Immature natural killer cell (primary cell): ENCODE measurements at regions not wholly inside any gene's neighbourhood (a gene's known extent, or its start where the extent isn't known, plus 50 kb on each side); places are given as distances from the start of the nearest gene placed in this dataset.

ENCODE experiments used
- DNase-seq, 3 donors: peaks; one replicate each; pipeline ENCODE4 v3.0.0; 2022; ENCODE audit warnings: mixed read lengths in 1 of 3
- H3K27ac Mint-ChIP-seq, 6 donors: one replicate each; pipeline ENCODE4 v1.8.0; 2020; ENCODE audit warnings: mixed read lengths in 6 of 6, mild to moderate bottlenecking in 5 of 6, inconsistent platforms in 4 of 6, moderate library complexity in 3 of 6
- H3K27me3 Mint-ChIP-seq, 3 donors: one replicate each; pipeline ENCODE4 v1.8.0; 2020 to 2021; ENCODE audit warnings: low read depth in 3 of 3, mild to moderate bottlenecking in 3 of 3, mixed read lengths in 3 of 3, moderate library complexity in 3 of 3, inconsistent platforms in 1 of 3
- H3K36me3 Mint-ChIP-seq, 3 donors: one replicate each; pipeline ENCODE4 v1.8.0; 2020; ENCODE audit warnings: mixed read lengths in 3 of 3, inconsistent platforms in 2 of 3, mild to moderate bottlenecking in 2 of 3
- H3K4me1 Mint-ChIP-seq, 2 donors: one replicate each; pipeline ENCODE4 v1.8.0; 2020; ENCODE audit warnings: inconsistent platforms in 2 of 2, mild to moderate bottlenecking in 2 of 2, mixed read lengths in 2 of 2, moderate library complexity in 1 of 2
- H3K4me3 Mint-ChIP-seq, 5 donors: one replicate each; pipeline ENCODE4 v1.8.0; 2020; ENCODE audit warnings: mild to moderate bottlenecking in 5 of 5, mixed read lengths in 5 of 5, inconsistent platforms in 3 of 5, moderate library complexity in 3 of 5
- H3K9me3 Mint-ChIP-seq, 6 donors: one replicate each; pipeline ENCODE4 v1.8.0; 2020; ENCODE audit warnings: mild to moderate bottlenecking in 6 of 6, mixed read lengths in 6 of 6, inconsistent platforms in 4 of 6, moderate library complexity in 3 of 6

DNA sequence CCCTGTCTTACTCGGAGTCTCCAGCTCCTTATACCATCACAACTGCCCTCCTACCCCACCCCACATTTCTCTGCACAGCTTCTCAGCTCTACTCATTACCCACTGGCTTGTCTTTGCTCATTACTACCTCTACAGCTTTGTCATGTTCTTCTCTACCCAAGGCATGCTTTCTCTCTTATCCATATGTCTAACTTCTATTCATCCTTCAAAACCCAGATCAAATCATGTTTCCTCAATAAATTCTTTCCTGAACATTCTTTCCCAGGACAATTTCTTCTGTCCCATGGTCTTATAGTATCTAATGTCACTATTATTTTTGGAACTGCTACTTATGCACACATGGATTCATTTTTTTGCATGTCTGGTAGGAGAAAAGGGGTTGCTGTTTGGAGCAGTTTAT lies 231.4 kb downstream of the PTEN start:
- peaks cover 5 to 10% (median 7%) of the 10 kb centered on the region in 3 donors for H3K27me3 Mint-ChIP-seq
- no peak for DNase-seq
- peak overlapping the region in 4 of 6 donors; percentile 10 to 74 (median 34) for H3K27ac Mint-ChIP-seq
- H3K9me3 Mint-ChIP-seq = no peaks in the 10 kb centered on the region
- peaks cover 0 to 5% (median 0%) of the 10 kb centered on the region in 3 donors for H3K36me3 Mint-ChIP-seq
- peak overlapping the region in 1 of 5 donors; percentile 1 for H3K4me3 Mint-ChIP-seq
- H3K4me1 Mint-ChIP-seq = peaks cover 49 to 50% of the 10 kb centered on the region in 2 donors

DNA sequence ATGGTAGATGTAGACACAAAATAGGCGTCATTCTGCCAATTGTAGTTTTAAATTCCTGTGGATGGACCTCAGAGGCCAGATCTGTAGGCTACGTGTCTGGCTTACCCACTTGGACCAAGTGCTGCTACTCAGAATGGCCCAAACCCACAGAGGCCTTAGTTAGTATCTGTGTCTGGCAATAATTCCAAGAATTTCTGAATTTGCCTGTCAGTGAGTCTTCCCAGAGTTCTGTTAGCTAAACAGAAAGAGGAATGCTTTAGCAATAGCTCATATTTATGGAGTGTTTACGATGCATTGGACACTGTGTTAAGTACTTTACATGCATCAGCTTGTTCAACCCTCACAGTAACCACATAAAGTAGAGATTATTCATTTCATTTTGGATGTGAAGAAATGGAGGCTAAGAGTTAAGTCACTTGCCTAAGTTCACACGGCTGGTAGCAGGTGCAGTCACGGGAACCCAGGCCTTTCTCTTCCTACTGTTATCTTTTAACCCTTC lies 231.8 kb downstream of the PTEN start:
- H3K4me1 Mint-ChIP-seq = peaks cover 44 to 45% of the 10 kb centered on the region in 2 donors
- H3K36me3 Mint-ChIP-seq = peaks cover 0 to under 1% (median 0%) of the 10 kb centered on the region in 3 donors
- H3K9me3 Mint-ChIP-seq = no peaks in the 10 kb centered on the region
- peaks cover 5 to 10% (median 7%) of the 10 kb centered on the region in 3 donors for H3K27me3 Mint-ChIP-seq
- peak overlapping the region in 2 of 6 donors; percentile 26 to 74 for H3K27ac Mint-ChIP-seq
- H3K4me3 Mint-ChIP-seq = no peak overlapping the region
- no peak for DNase-seq

DNA sequence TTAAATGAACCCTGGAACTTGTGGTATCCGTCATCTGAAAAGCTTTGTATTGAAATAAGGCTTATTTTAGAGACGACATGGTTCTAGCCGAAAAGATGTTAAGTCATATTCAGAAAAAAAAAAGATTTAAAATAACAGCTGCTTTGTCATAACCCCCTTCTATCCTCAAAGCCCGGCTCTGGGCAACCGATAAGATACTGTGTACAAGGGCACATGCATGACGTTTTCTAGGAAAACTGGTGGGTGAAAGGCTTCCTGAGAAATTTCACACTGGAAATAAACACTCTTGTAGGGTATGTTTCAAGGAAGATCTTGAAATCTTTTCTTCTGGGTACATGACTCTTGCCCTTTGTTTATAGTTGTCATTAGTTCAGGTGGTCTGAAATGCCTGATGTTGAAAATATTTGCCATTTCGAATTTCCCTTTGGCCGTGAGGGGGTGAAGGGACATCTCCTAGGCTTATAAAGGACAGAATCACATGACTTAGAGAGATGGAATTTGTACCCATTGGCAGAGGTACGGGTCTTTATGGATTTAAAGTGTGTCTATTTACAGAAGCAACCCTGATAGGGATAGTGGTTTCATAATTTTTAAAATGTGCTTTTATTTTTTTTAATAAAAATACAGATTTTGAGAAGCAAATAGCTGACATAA lies 232.5 kb downstream of the PTEN start:
- Mint-ChIP-seq H3K36me3 (no peaks in the 10 kb centered on the region), H3K27ac (no peak overlapping the region), H3K4me3 (no peak overlapping the region), H3K4me1 (peaks cover 38 to 39% of the 10 kb centered on the region in 2 donors), H3K9me3 (no peaks in the 10 kb centered on the region), H3K27me3 (peaks cover 5 to 10% (median 7%) of the 10 kb centered on the region in 3 donors)
- DNase-seq = no peak

DNA sequence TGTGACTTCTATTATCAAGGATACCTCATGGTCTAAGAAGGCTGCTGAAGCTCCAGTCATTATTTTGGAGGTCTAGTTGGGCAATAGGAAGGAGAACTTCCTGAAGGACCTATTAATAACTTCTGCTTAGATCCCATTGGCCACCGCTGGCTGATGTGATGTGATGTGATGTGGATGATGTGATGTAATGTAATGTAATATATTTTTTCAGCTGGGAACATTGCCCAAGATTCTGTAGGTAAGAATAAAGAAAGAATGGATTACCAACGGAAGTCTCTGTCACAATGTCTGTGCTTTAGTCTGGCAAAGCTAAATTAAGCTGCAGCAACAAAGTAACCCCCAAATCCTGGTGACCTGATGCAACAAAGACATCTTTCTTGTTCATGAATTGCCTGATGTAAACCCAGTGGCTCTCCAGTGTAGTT lies 233.7 kb downstream of the PTEN start:
- DNase-seq = no peak
- Mint-ChIP-seq H3K4me1 (peaks cover 26 to 27% of the 10 kb centered on the region in 2 donors), H3K4me3 (no peak overlapping the region), H3K36me3 (no peaks in the 10 kb centered on the region), H3K9me3 (no peaks in the 10 kb centered on the region), H3K27ac (no peak overlapping the region), H3K27me3 (peaks cover 0 to 9% (median 5%) of the 10 kb centered on the region in 3 donors)

DNA sequence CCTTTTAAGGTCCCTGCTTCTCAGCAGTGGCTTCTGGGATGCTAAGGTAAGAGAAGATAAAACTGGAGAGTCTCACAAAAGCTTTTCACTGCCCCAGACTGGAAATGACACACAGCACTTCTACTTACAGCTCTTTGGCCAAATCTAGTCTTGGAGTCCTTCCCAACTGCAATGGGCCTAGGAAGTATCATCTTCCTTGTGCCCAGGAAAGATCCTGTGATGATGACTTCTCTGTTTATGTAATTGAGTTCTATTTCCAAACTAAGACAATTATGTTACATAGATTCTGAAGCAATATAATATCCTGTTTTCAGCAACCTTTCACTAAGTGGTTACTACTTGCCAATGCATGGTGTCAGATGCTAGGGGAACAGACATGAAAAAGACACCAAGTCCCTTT lies 234.1 kb downstream of the PTEN start:
- Mint-ChIP-seq H3K9me3 (no peaks in the 10 kb centered on the region), H3K27ac (no peak overlapping the region), H3K36me3 (no peaks in the 10 kb centered on the region), H3K27me3 (peaks cover 0 to 9% (median 5%) of the 10 kb centered on the region in 3 donors), H3K4me1 (peaks cover 22 to 23% of the 10 kb centered on the region in 2 donors), H3K4me3 (peak overlapping the region in 1 of 5 donors; percentile 4)
- DNase-seq = no peak

DNA sequence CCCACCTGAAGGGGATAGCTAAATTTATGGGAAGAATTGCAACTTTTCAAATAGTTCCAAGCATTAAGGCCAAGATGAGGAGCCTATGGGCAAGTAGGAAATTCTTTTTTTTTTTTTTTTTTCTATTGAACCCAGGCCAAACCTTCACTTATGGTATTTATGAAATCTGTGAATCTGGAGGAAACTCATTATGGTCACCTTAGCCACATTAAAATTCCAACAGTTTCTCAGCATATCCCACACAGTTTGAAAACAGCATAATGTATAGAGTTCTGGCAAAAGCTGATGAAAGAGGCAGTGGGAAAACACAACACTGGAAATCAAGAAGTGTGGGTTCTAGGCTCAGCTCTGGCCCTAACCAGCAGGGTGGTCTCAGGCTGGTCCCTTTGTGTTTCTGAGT lies 236.9 kb downstream of the PTEN start:
- Mint-ChIP-seq H3K27me3 (peaks cover 0 to 9% (median 3%) of the 10 kb centered on the region in 3 donors), H3K4me1 (no peaks in the 10 kb centered on the region), H3K27ac (no peak overlapping the region)

DNA sequence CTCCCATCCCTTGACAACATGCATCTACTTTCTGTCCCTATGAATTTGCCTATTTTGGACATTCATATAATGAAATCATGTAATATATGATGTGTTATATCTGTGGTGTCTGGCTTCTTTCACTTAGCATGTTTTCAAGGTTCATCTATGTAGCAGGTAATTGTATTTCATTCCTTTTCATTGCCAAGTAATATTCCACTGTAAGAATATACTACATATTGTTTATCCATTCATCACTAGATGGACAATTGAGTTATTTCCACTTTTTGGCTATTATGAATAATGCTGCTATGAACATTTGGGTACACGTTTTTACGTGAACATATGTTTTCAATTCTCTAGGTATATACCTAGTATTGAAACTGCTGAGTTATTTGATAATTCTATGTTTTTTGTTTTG lies 238.2 kb downstream of the PTEN start:
- DNase-seq = no peak
- no peak overlapping the region for H3K4me3 Mint-ChIP-seq
- H3K4me1 Mint-ChIP-seq = no peaks in the 10 kb centered on the region
- H3K27me3 Mint-ChIP-seq = peaks cover 0 to 9% (median 3%) of the 10 kb centered on the region in 3 donors
- H3K27ac Mint-ChIP-seq = peak overlapping the region in 1 of 6 donors; percentile 32
- no peaks in the 10 kb centered on the region for H3K9me3 Mint-ChIP-seq
- no peaks in the 10 kb centered on the region for H3K36me3 Mint-ChIP-seq

More for the DNA sequence above, 236.9 kb downstream of the PTEN start:
- H3K9me3 Mint-ChIP-seq = no peaks in the 10 kb centered on the region
- no peak for DNase-seq
- H3K4me3 Mint-ChIP-seq = no peak overlapping the region
- H3K36me3 Mint-ChIP-seq = no peaks in the 10 kb centered on the region

DNA sequence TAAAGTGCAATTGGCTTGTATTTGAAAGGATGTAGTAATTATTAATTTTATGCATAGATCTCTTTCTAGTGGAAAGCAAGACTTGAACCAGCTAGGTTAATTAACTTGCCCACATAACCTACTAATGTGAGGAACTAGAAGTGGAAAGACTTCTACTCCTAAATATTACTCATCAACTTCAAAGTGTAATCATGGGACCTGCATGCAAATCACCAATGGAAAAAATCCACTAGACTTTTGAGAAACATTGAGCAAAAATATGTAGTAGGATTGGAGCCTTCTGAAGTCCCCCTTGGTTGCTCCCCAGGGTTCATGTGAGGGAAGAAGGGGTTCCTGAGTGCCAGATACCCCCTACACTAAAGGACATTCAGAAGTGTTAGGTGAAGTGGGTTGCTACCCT lies 240.2 kb downstream of the PTEN start:
- Mint-ChIP-seq H3K27me3 (peaks cover 2 to 4% (median 3%) of the 10 kb centered on the region in 3 donors), H3K27ac (no peak overlapping the region), H3K9me3 (no peaks in the 10 kb centered on the region), H3K4me1 (peaks cover 10 to 11% of the 10 kb centered on the region in 2 donors), H3K36me3 (no peaks in the 10 kb centered on the region), H3K4me3 (no peak overlapping the region)
- DNase-seq = no peak

DNA sequence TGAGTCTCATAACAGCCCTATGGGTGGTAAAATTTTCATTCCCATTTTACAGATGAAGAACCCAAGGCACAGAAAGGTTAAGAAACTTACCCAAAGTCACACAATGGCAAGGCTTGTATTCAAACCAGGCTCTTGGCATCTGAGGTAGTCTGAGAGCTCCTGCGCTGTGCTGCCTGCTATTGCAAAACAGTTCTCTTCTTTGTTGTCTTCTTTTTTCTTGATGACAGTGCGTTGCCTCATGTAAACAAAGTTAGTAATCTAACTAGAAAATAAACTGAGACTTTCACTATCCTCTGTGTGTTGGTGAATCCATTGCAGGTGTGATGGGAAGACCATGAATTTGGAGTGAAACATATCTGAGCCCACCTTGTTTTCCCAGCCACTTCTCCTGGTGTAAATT lies 240.8 kb downstream of the PTEN start:
- Mint-ChIP-seq H3K27me3 (peaks cover 2 to 3% (median 2%) of the 10 kb centered on the region in 3 donors), H3K4me3 (no peak overlapping the region), H3K27ac (no peak overlapping the region), H3K4me1 (peaks cover 10 to 11% of the 10 kb centered on the region in 2 donors), H3K36me3 (no peaks in the 10 kb centered on the region), H3K9me3 (no peaks in the 10 kb centered on the region)
- DNase-seq = no peak

DNA sequence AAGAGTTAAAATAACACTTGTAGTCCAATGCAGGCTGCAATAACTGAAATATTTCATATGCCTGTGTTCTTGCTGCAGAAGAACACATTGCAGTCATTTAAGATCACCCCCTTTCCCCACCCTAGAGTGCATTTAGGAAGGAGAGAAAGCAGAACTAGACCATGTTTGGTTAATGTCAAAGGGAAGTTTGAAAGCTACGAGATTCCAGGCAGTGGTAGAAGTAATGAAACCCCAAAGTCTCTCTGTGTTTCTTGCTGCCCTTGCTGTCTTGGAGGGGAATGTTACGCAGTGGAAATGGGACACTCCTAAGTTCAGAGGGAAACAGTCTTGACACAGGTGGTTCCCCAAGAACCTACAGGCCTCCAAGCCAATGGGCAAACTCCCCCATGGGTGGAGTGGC lies 242.9 kb downstream of the PTEN start:
- Mint-ChIP-seq H3K9me3 (no peaks in the 10 kb centered on the region), H3K27me3 (peaks cover 2 to 3% (median 2%) of the 10 kb centered on the region in 3 donors), H3K4me3 (no peak overlapping the region), H3K27ac (no peak overlapping the region), H3K36me3 (peaks cover 0 to 3% (median 0%) of the 10 kb centered on the region in 3 donors), H3K4me1 (peaks cover 10 to 11% of the 10 kb centered on the region in 2 donors)
- no peak for DNase-seq

DNA sequence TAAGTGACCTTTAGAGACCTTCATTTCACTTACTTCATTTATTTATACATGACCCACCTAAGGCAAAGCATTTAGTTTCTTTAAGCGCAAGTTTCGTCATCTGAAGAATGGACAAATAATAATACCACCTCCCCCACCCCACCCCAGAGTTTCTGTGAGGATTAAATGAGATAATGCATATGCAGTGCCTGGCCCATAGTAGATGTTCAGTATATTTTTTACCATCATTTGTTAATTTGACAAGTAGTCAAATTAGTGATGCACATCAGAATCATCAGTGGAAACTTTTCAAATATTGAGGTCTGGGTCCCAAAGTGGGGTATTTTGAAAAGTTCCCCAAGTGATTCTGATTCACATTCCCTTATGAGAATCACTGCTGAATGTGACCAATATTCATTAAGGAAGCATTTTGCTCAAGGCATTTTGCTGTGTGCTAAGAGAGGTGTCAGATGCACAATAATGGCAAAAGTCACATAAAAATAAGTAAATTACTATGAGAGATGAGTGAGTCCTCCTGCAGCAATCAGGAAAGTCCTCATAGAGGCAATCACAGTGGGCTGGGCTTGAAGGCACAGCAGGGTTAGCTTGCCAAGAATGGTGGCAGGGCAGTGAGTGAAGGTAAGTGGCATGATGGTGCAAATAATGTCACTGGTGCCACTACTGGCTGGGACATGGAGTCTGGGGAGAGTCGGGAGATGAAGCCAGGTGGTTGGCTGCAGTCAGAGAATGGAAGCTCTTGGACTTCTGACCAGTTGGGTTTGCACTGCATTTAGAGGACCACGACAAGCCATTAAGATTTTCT lies 244.1 kb downstream of the PTEN start:
- H3K4me3 Mint-ChIP-seq = no peak overlapping the region
- H3K27ac Mint-ChIP-seq = peak overlapping the region in 3 of 6 donors; percentile 14 to 52 (median 18)
- H3K4me1 Mint-ChIP-seq = peaks cover 10 to 11% of the 10 kb centered on the region in 2 donors
- DNase-seq = no peak
- H3K36me3 Mint-ChIP-seq = peaks cover 0 to 3% (median 0%) of the 10 kb centered on the region in 3 donors
- H3K27me3 Mint-ChIP-seq = peaks cover under 1 to 6% (median 2%) of the 10 kb centered on the region in 3 donors
- H3K9me3 Mint-ChIP-seq = no peaks in the 10 kb centered on the region

DNA sequence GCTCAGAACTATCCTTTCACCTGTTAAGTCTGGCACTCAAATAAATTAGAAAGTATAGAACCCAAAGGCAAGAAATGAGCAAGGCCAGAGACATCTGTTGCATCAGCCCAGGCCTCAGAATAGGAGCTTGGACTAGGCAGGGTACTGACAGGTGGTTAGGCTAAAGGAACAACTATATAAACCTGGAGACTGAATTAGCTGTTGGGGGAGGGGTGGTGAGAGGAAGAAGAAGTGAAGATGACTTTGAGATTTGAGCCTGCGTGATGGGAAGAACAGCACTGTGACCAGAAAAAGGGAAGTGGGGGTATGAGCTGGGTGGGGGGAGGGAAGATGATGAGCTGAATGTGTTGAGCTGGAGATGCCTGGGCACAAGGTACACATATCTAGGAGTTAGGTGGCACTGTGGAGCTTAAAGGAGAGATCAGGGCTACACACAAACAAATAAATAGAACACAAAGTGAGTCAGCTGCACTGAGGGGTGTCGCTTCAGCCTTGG lies 244.7 kb downstream of the PTEN start:
- H3K4me3 Mint-ChIP-seq = no peak overlapping the region
- no peaks in the 10 kb centered on the region for H3K9me3 Mint-ChIP-seq
- DNase-seq = no peak
- H3K27me3 Mint-ChIP-seq = peaks cover 2 to 6% (median 2%) of the 10 kb centered on the region in 3 donors
- H3K4me1 Mint-ChIP-seq = peaks cover 11 to 13% of the 10 kb centered on the region in 2 donors
- H3K36me3 Mint-ChIP-seq = peaks cover 0 to 3% (median 0%) of the 10 kb centered on the region in 3 donors
- peak overlapping the region in 1 of 6 donors; percentile 18 for H3K27ac Mint-ChIP-seq

DNA sequence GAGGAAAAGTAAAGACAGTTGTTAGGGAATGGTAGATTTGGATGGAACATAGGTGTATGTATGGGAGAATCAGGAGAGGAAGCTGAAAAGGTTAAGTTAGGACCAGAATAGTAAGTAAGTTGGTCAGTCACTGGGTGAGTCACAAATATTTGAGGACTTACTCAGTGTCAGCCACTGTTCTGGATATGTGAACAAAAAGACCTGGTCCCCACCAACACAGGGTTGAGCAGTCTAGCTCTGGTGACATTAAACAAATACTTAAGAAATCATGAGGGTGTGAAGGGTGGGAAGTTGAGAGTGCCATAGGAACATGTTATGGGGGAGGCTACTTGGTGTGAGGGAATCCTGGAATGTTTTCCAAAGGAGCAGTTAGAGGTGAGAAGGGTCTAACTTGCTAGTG lies 246.9 kb downstream of the PTEN start:
- no peaks in the 10 kb centered on the region for H3K9me3 Mint-ChIP-seq
- peaks cover 26 to 28% of the 10 kb centered on the region in 2 donors for H3K4me1 Mint-ChIP-seq
- DNase-seq = no peak
- peaks cover 0 to 3% (median 0%) of the 10 kb centered on the region in 3 donors for H3K36me3 Mint-ChIP-seq
- no peak overlapping the region for H3K27ac Mint-ChIP-seq
- no peak overlapping the region for H3K4me3 Mint-ChIP-seq
- peaks cover 2 to 3% (median 2%) of the 10 kb centered on the region in 3 donors for H3K27me3 Mint-ChIP-seq

DNA sequence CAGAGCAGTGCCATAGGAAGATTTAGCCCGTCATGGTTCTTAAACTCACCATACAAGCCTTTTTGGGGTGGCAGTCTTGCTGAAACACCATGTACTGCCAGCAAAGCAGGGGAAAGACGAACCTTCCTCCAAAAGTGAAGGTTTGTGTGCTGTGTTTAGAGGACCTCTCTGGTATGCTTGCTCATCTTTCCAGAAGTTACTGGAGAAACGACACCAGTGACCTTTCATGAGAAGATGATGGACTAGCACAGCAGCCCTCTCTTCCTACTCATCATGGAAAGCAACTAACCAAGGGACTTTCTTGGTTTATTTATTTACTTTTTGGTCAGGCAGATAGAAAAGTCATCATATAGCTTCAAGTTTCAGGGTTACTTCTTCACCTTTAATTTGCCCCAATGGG lies 247.4 kb downstream of the PTEN start:
- H3K36me3 Mint-ChIP-seq = peaks cover 0 to 3% (median 0%) of the 10 kb centered on the region in 3 donors
- no peak overlapping the region for H3K4me3 Mint-ChIP-seq
- H3K4me1 Mint-ChIP-seq = peaks cover 26 to 28% of the 10 kb centered on the region in 2 donors
- peaks cover 2 to 3% (median 2%) of the 10 kb centered on the region in 3 donors for H3K27me3 Mint-ChIP-seq
- H3K9me3 Mint-ChIP-seq = no peaks in the 10 kb centered on the region
- DNase-seq = no peak
- H3K27ac Mint-ChIP-seq = no peak overlapping the region
